ENCODE measurements at regions not wholly inside any gene's neighbourhood (a gene's known extent, or its start where the extent isn't known, plus 50 kb on each side); places are given as distances from the start of the nearest gene placed in this dataset.

DNA sequence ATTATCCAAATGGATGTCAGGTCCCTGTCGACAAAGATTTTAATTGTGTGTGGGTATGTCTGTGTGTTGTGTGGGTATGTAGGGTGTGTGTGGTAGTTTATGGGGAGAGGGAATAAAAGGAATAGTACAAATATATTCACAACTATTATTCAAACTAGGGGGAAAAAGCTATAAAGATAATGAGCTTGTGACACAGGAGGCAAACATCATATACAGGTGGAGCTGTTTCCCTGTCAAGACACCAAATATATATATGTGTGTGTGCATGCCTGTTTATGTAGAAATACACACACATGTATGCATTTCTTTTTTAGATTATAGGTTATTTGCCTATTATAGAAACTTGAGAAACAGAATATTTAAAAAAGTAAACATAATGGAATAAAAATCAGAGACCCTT lies 108.7 kb downstream of the CD47 start:
- ChIA-PET CTCF (ENCODE audit: unreplicated experiment) (no interaction called here), POLR2A (no interaction called here)
- intact Hi-C loops (cut with micrococcal nuclease; ENCODE audit: unreplicated experiment): no loop called here
- TF ChIP-seq EZH2phosphoT487 (IDR thresholded peaks at IDR 0.05; ENCODE audit: borderline replicate concordance, low read depth, low read length): no peak
- TF ChIP-seq, protein P1, sequence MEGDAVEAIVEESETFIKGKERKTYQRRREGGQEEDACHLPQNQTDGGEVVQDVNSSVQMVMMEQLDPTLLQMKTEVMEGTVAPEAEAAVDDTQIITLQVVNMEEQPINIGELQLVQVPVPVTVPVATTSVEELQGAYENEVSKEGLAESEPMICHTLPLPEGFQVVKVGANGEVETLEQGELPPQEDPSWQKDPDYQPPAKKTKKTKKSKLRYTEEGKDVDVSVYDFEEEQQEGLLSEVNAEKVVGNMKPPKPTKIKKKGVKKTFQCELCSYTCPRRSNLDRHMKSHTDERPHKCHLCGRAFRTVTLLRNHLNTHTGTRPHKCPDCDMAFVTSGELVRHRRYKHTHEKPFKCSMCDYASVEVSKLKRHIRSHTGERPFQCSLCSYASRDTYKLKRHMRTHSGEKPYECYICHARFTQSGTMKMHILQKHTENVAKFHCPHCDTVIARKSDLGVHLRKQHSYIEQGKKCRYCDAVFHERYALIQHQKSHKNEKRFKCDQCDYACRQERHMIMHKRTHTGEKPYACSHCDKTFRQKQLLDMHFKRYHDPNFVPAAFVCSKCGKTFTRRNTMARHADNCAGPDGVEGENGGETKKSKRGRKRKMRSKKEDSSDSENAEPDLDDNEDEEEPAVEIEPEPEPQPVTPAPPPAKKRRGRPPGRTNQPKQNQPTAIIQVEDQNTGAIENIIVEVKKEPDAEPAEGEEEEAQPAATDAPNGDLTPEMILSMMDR (conservative IDR thresholded peaks at IDR 0.05; ENCODE audit: low read length): no peak
- Histone ChIP-seq H3K27ac (ENCODE audit: low read depth, low read length, poor library complexity, severe bottlenecking) (no peak overlapping the region), H3K9me2 (ENCODE audit: insufficient read depth, low read length) (no peaks in the 10 kb centered on the region), H3K9me3 (ENCODE audit: low read length) (no peaks in the 10 kb centered on the region), H3K36me3 (ENCODE audit: insufficient read depth, low read length) (no peaks in the 10 kb centered on the region), H3K4me2 (ENCODE audit: low read length) (no peak overlapping the region), H3K4me3 (ENCODE audit: low read depth, low read length, poor library complexity, severe bottlenecking) (no peak overlapping the region), H2AFZ (ENCODE audit: low read length) (no peak overlapping the region), H3K79me2 (ENCODE audit: insufficient read depth, low read depth, low read length) (no peaks in the 10 kb centered on the region), H4K20me1 (ENCODE audit: insufficient read depth, low read length) (no peaks in the 10 kb centered on the region), H3K4me1 (ENCODE audit: insufficient read depth, low read length, poor library complexity, severe bottlenecking) (no peaks in the 10 kb centered on the region)
- BruUV-seq (replicated peaks): no TSS peak
- DNase-seq (ENCODE audit: low spot score): no peak

DNA sequence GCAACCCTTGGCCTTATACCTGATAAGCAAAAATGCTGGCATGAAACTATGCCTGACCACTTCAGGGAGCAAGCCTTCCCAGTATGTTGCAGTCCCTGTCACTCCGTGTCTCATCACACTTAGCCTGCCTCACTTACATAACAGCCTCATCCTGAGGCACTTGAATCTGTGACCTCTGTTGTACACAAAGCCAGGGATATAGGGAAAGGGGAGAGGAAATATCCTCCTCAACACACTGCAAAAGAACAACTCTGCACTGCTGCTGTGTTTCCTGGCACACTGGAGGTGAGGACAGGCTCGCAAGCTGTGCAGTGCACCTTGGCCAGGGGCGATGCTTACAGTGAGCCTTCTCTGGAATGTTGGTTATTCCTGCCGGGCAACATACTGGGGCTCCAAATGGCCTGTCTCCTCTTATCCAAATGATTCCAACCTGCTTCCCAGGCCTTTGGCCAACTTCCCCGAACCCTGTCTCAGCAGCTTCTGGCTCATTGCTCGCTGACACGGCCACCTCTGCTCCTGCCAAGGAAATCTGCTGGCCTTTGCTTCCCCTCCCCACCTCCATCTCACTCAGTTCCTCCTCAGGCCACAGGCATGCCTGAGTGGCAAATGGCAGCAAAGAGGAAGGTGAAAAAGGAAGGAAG lies 109.2 kb downstream of the CD47 start:
- Histone ChIP-seq H2AFZ (ENCODE audit: low read length) (no peak overlapping the region), H4K20me1 (ENCODE audit: insufficient read depth, low read length) (no peaks in the 10 kb centered on the region), H3K4me2 (ENCODE audit: low read length) (no peak overlapping the region), H3K9me2 (ENCODE audit: insufficient read depth, low read length) (no peaks in the 10 kb centered on the region), H3K4me1 (ENCODE audit: insufficient read depth, low read length, poor library complexity, severe bottlenecking) (no peaks in the 10 kb centered on the region), H3K79me2 (ENCODE audit: insufficient read depth, low read depth, low read length) (no peaks in the 10 kb centered on the region), H3K9me3 (ENCODE audit: low read length) (no peaks in the 10 kb centered on the region), H3K4me3 (ENCODE audit: low read depth, low read length, poor library complexity, severe bottlenecking) (no peak overlapping the region), H3K27ac (ENCODE audit: low read depth, low read length, poor library complexity, severe bottlenecking) (no peak overlapping the region), H3K36me3 (ENCODE audit: insufficient read depth, low read length) (no peaks in the 10 kb centered on the region)
- ChIA-PET POLR2A (no interaction called here), CTCF (ENCODE audit: unreplicated experiment) (no interaction called here)
- no TSS peak for BruUV-seq (replicated peaks)
- intact Hi-C loops (cut with micrococcal nuclease; ENCODE audit: unreplicated experiment): no loop called here
- no peak for DNase-seq (ENCODE audit: low spot score)
- TF ChIP-seq, protein P1 (conservative IDR thresholded peaks at IDR 0.05; ENCODE audit: low read length): no peak
- TF ChIP-seq EZH2phosphoT487 (IDR thresholded peaks at IDR 0.05; ENCODE audit: borderline replicate concordance, low read depth, low read length): no peak

DNA sequence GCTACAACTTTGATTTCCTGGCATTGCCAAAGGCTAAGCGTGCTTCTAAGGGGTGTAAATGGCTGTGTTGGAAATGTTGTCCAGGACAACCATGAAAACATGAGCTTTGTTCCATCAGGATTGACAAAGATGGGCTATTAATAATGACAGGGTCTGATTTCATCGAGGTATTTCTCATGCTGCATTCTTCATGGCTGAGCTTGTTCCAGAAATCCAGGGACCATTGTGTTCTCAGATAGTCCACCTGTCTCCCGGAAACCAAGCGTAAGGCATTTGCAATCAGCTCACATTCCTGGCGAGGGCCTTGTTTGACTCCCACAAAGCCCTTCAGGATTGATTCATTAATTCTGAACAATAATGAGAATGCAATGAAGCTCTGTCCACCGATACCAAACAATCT lies 111.3 kb downstream of the CD47 start:
- Histone ChIP-seq H3K4me1 (ENCODE audit: insufficient read depth, low read length, poor library complexity, severe bottlenecking) (no peaks in the 10 kb centered on the region), H3K4me3 (ENCODE audit: low read depth, low read length, poor library complexity, severe bottlenecking) (no peak overlapping the region), H3K9me3 (ENCODE audit: low read length) (no peaks in the 10 kb centered on the region), H3K36me3 (ENCODE audit: insufficient read depth, low read length) (no peaks in the 10 kb centered on the region), H2AFZ (ENCODE audit: low read length) (no peak overlapping the region), H3K27ac (ENCODE audit: low read depth, low read length, poor library complexity, severe bottlenecking) (no peak overlapping the region), H3K79me2 (ENCODE audit: insufficient read depth, low read depth, low read length) (no peaks in the 10 kb centered on the region), H4K20me1 (ENCODE audit: insufficient read depth, low read length) (no peaks in the 10 kb centered on the region), H3K9me2 (ENCODE audit: insufficient read depth, low read length) (no peaks in the 10 kb centered on the region), H3K4me2 (ENCODE audit: low read length) (no peak overlapping the region)
- TF ChIP-seq, protein P1 (conservative IDR thresholded peaks at IDR 0.05; ENCODE audit: low read length): no peak
- no peak for DNase-seq (ENCODE audit: low spot score)
- no TSS peak for BruUV-seq (replicated peaks)
- intact Hi-C loops (cut with micrococcal nuclease; ENCODE audit: unreplicated experiment): no loop called here
- CTCF ChIA-PET (ENCODE audit: unreplicated experiment): no interaction called here
- POLR2A ChIA-PET: interaction anchor here (1.0 kb wide), 1 partner anchor 34 kb away, joined by 3 read pairs; no protein-coding TSS in a partner anchor

Measured in OCI-LY7 (cell line).